ENCODE measurements at regions not wholly inside any gene's neighbourhood (a gene's known extent, or its start where the extent isn't known, plus 50 kb on each side); places are given as distances from the start of the nearest gene placed in this dataset.

GRCh38 chr6:28710466-28711191, 184.9 kb downstream of the GPX5 start:
- Histone ChIP-seq H3K27me3 (replicated peaks; ENCODE audit: insufficient read depth) (0 out of 2 replicates have a peak, but pooled peaks cover 8% of the 10 kb centered on the region), H3K9ac (no peak overlapping the region), H3K4me3 (peak overlapping the region; percentile 45; the same call in 1 of the 2 replicates), H3K36me3 (ENCODE audit: low read depth) (no peaks in the 10 kb centered on the region), H3K27ac (no peak overlapping the region), H3K79me2 (ENCODE audit: insufficient read depth) (no peaks in the 10 kb centered on the region), H4K20me1 (ENCODE audit: insufficient read depth) (no peaks in the 10 kb centered on the region), H3K9me3 (ENCODE audit: low read depth) (no peaks in the 10 kb centered on the region), H2AFZ (peak overlapping the region; percentile 65; the same call in 1 of the 2 replicates), H3K4me2 (ENCODE audit: unreplicated experiment) (peak overlapping the region; percentile 45), H3K9me2 (ENCODE audit: insufficient read depth) (no peaks in the 10 kb centered on the region), H3K4me1 (ENCODE audit: insufficient read depth) (no peaks in the 10 kb centered on the region), H3F3A (ENCODE audit: insufficient read depth) (peaks cover 7% of the 10 kb centered on the region; the same call in 1 of the 2 replicates)
- no peak for TF ChIP-seq EZH2phosphoT487 (IDR thresholded peaks at IDR 0.05; ENCODE audit: insufficient read depth, low read depth)
- TF ChIP-seq EZH2 (IDR thresholded peaks at IDR 0.05; ENCODE audit: insufficient read depth, poor library complexity, severe bottlenecking), result no peak
- DNase-seq, result no peak
- in situ Hi-C loops (cut with MboI), result no loop called here
- WGBS, 2 experiments (ENCODE audit: low coverage in 1 of 2, low lambda C conversion rate in 2 of 2, missing lambda C conversion rate in 2 of 2), result 28 to 36% methylated on average over 16 of the region's 16 CpGs

DNA sequence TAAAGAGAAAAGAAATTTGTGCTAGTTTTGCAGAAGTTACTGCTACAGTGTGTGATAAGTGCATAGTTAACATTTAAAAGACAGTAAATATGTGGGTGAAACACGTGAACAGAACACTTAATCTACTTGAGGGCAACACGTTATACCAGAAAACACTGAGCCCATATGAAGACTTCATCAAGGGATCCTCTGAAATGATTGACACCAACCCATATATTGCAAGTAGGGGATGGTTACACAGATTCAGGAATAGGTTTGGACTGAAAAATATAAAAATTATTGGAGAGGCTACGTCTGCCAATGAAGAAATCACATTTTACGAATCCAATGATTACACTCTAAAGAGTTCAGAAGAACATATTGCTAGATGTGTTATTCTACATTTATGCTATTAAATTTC, 185.6 kb downstream of the GPX5 start:
- Histone ChIP-seq H3K27me3 (replicated peaks; ENCODE audit: insufficient read depth) (0 out of 2 replicates have a peak, but pooled peaks cover 8% of the 10 kb centered on the region), H3K36me3 (ENCODE audit: low read depth) (no peaks in the 10 kb centered on the region), H3K79me2 (ENCODE audit: insufficient read depth) (no peaks in the 10 kb centered on the region), H3K27ac (no peak overlapping the region), H3K9me2 (ENCODE audit: insufficient read depth) (no peaks in the 10 kb centered on the region), H3K4me1 (ENCODE audit: insufficient read depth) (no peaks in the 10 kb centered on the region), H3K4me3 (no peak overlapping the region), H4K20me1 (ENCODE audit: insufficient read depth) (no peaks in the 10 kb centered on the region), H3F3A (ENCODE audit: insufficient read depth) (peaks cover 7% of the 10 kb centered on the region; the same call in 1 of the 2 replicates), H3K9ac (no peak overlapping the region), H3K4me2 (ENCODE audit: unreplicated experiment) (no peak overlapping the region), H2AFZ (no peak overlapping the region), H3K9me3 (ENCODE audit: low read depth) (no peaks in the 10 kb centered on the region)
- WGBS, 2 experiments (ENCODE audit: low coverage in 1 of 2, low lambda C conversion rate in 2 of 2, missing lambda C conversion rate in 2 of 2), result 47 to 53% methylated on average over 4 of the region's 4 CpGs
- TF ChIP-seq EZH2 (IDR thresholded peaks at IDR 0.05; ENCODE audit: insufficient read depth, poor library complexity, severe bottlenecking) (no peak), EZH2phosphoT487 (IDR thresholded peaks at IDR 0.05; ENCODE audit: insufficient read depth, low read depth) (no peak)
- DNase-seq, result no peak
- in situ Hi-C loops (cut with MboI), result no loop called here

DNA sequence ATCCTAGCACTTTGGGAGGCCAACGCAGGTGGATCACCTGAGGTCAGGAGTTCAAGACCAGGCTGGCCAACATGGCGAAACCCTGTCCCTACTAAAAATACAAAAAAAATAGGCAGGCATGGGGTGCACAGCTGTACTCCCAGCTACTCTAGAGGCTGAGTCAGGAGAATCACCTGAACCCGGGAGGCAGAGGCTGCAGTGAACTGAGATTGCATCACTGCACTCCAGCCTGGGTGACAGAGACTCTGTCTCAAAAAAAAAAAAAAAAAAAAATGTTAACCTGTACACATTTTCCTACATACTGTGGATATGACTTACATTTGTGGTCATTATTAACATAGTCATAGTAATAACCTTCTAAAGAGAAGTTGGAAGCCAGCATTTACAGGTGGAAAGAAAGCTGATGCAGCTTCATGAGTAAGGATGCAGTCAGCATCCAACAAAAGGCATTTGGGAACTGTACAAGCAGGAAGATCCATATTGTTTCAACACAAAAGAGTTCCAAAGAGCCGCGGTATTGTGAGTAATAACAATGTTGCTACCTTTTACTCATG, 186.2 kb downstream of the GPX5 start:
- no peak overlapping the region for H2AFZ ChIP-seq
- no peaks in the 10 kb centered on the region for H3K4me1 ChIP-seq (ENCODE audit: insufficient read depth)
- no peaks in the 10 kb centered on the region for H3K79me2 ChIP-seq (ENCODE audit: insufficient read depth)
- no peaks in the 10 kb centered on the region for H3K9me2 ChIP-seq (ENCODE audit: insufficient read depth)
- no peaks in the 10 kb centered on the region for H3K9me3 ChIP-seq (ENCODE audit: low read depth)
- TF ChIP-seq EZH2 (IDR thresholded peaks at IDR 0.05; ENCODE audit: insufficient read depth, poor library complexity, severe bottlenecking) (no peak), EZH2phosphoT487 (IDR thresholded peaks at IDR 0.05; ENCODE audit: insufficient read depth, low read depth) (no peak)
- no peak overlapping the region for H3K4me2 ChIP-seq (ENCODE audit: unreplicated experiment)
- no peaks in the 10 kb centered on the region for H3K36me3 ChIP-seq (ENCODE audit: low read depth)
- H3F3A ChIP-seq (ENCODE audit: insufficient read depth), result peaks cover 7% of the 10 kb centered on the region; the same call in 1 of the 2 replicates
- WGBS, 2 experiments (ENCODE audit: low coverage in 1 of 2, low lambda C conversion rate in 2 of 2, missing lambda C conversion rate in 2 of 2), result 78 to 81% methylated on average over 5 of the region's 5 CpGs
- 0 out of 2 replicates have a peak, but pooled peaks cover 8% of the 10 kb centered on the region for H3K27me3 ChIP-seq (replicated peaks; ENCODE audit: insufficient read depth)
- no peak overlapping the region for H3K4me3 ChIP-seq
- no peak overlapping the region for H3K27ac ChIP-seq
- in situ Hi-C loops (cut with MboI), result no loop called here
- no peak overlapping the region for H3K9ac ChIP-seq
- no peaks in the 10 kb centered on the region for H4K20me1 ChIP-seq (ENCODE audit: insufficient read depth)
- DNase-seq, result no peak

- H3K27ac ChIP-seq, result no peak overlapping the region
- WGBS, 2 experiments (ENCODE audit: low coverage in 1 of 2, low lambda C conversion rate in 2 of 2, missing lambda C conversion rate in 2 of 2), result 79 to 84% methylated on average over 1 of the region's 1 CpG
These were observed 187.3 kb downstream of the GPX5 start for GRCh38 chr6:28712982-28713381.

More at GRCh38 chr6:28712982-28713381, 187.3 kb downstream of the GPX5 start:
- Histone ChIP-seq H3K9me2 (ENCODE audit: insufficient read depth) (no peaks in the 10 kb centered on the region), H3K36me3 (ENCODE audit: low read depth) (no peaks in the 10 kb centered on the region), H3K79me2 (ENCODE audit: insufficient read depth) (no peaks in the 10 kb centered on the region), H3K4me2 (ENCODE audit: unreplicated experiment) (no peak overlapping the region), H3K4me3 (no peak overlapping the region), H3K4me1 (ENCODE audit: insufficient read depth) (no peaks in the 10 kb centered on the region), H3K9ac (no peak overlapping the region), H2AFZ (no peak overlapping the region), H3K9me3 (ENCODE audit: low read depth) (no peaks in the 10 kb centered on the region), H4K20me1 (ENCODE audit: insufficient read depth) (no peaks in the 10 kb centered on the region), H3K27me3 (replicated peaks; ENCODE audit: insufficient read depth) (0 out of 2 replicates have a peak, but pooled peaks cover 8% of the 10 kb centered on the region), H3F3A (ENCODE audit: insufficient read depth) (peaks cover 7% of the 10 kb centered on the region; the same call in 1 of the 2 replicates)
- in situ Hi-C loops (cut with MboI), result no loop called here
- TF ChIP-seq EZH2phosphoT487 (IDR thresholded peaks at IDR 0.05; ENCODE audit: insufficient read depth, low read depth), result no peak
- no peak for TF ChIP-seq EZH2 (IDR thresholded peaks at IDR 0.05; ENCODE audit: insufficient read depth, poor library complexity, severe bottlenecking)
- no peak for DNase-seq

All from GM23248 (cell line).